ENCODE measurements at regions not wholly inside any gene's neighbourhood (a gene's known extent, or its start where the extent isn't known, plus 50 kb on each side); places are given as distances from the start of the nearest gene placed in this dataset.
A peak's percentile ranks its signal among the peaks of the same experiment; 100 is the strongest.

DNA sequence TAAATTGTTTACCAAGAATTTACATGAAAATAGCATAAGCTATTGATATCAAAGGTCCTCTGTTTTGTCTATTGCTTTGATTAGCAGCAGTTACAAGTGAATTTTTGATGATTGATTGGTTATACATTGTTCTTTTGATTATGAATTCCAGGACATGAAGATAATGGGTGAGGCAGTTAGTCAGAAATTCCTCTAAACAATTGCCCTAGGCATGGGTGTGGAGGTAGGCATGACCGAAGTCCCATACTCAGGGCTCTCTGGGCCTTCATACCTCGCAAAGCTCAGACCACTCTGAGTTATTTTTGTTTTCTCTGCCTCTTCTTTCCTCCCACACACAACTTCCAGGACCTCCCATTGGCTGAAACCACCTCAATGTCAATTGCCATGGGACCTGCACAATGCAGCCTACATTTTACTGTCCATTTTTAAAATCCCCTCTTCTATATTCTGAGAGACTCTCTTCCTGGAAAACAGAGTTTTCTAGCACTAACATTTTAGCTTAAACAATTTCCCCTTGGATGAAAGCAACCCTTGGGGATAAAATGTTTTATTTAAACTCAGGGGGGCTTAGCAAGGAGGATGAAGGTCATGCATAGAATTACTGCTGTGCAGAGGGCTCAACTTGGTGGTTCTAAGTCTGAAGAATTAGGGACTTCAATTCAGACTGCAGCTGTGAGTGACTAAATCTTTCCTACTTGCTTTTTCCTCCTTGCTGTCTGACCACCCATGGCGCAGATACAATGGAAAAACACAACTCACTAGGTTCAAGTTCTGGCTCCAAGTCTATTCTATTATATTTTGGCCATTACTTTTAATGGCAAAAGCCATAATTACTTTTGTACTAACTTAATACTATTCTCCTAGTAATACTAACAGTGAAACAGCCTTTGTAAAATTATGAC lies 594.8 kb downstream of the NTRK3 start:
- Histone ChIP-seq H3K27me3 (ENCODE audit: control insufficient read depth, insufficient read depth, low read length) (no peaks in the 10 kb centered on the region), H3K4me3 (ENCODE audit: low read depth, low read length) (no peak overlapping the region), H3K36me3 (ENCODE audit: control insufficient read depth, insufficient read depth, low read length) (no peaks in the 10 kb centered on the region)
- TF ChIP-seq, protein P1, sequence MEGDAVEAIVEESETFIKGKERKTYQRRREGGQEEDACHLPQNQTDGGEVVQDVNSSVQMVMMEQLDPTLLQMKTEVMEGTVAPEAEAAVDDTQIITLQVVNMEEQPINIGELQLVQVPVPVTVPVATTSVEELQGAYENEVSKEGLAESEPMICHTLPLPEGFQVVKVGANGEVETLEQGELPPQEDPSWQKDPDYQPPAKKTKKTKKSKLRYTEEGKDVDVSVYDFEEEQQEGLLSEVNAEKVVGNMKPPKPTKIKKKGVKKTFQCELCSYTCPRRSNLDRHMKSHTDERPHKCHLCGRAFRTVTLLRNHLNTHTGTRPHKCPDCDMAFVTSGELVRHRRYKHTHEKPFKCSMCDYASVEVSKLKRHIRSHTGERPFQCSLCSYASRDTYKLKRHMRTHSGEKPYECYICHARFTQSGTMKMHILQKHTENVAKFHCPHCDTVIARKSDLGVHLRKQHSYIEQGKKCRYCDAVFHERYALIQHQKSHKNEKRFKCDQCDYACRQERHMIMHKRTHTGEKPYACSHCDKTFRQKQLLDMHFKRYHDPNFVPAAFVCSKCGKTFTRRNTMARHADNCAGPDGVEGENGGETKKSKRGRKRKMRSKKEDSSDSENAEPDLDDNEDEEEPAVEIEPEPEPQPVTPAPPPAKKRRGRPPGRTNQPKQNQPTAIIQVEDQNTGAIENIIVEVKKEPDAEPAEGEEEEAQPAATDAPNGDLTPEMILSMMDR (IDR thresholded peaks at IDR 0.05; ENCODE audit: insufficient read depth, low read length, severe bottlenecking) = no peak
- FAIRE-seq (no peak), DNase-seq (ENCODE audit: low read depth) (peak; percentile 8)

DNA sequence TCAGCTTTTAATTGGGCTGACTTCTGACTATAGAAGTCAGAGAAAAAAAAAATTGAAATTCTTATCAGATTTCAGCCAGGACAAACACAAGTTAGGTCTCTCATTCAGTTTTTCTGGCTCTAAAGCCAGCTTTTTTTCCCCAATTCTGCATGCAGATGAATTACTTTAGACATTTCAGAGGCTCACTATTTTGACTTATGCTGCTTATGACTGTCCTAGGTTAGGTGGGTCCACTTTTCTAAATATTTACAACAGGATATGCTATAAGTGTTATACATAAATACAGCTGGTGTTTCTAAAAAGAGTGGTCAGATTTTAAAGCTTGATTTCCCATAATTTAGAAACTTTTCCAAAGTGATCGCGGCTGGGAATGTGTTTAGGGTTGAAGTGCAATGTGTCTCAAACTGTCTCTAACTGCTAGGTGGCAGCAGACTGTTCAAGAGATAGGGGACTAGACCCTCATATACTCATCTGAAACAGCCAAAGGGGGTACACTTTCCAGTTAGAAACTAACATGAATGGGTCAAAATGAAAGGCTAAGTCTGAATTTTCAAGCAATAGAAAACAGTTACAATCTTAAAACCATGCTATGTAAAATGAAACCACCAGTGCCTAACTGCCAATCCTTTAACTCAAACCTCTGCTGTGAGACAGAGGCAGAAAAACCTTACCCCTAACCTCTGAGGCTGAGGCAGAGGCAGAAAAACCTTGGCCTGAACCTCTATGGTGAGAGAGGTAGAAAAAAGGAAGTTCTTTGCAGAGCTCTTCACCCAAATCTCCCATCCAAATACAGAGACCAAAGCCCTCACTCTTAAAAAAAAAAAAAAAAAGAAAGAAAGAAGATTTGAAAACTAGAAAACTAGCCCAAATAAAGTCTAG lies 596.0 kb downstream of the NTRK3 start:
- FAIRE-seq = no peak
- no peak for DNase-seq (ENCODE audit: low read depth)
- Histone ChIP-seq H3K36me3 (ENCODE audit: control insufficient read depth, insufficient read depth, low read length) (no peaks in the 10 kb centered on the region), H3K27me3 (ENCODE audit: control insufficient read depth, insufficient read depth, low read length) (no peaks in the 10 kb centered on the region), H3K4me3 (ENCODE audit: low read depth, low read length) (no peak overlapping the region)
- TF ChIP-seq, protein P1 (IDR thresholded peaks at IDR 0.05; ENCODE audit: insufficient read depth, low read length, severe bottlenecking) = no peak

DNA sequence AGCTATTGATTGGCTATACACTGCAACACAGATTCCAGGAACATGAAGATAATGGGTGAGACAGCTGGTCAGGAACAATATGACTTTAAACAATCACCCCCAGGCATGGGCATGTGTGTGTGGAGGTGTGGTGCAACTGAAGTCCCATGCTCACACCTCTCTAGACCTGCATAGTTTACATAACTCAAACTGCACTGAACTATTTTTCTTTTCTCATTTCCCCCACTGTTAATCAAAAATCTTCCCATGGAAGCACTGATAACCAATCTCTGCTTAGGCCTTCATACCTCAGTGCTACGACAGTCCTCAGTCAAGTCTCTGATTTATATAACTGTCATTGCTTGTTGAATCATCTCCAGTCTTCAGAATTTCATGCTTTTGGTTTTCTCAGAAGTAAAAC lies 600.2 kb downstream of the NTRK3 start:
- H3K36me3 ChIP-seq (ENCODE audit: control insufficient read depth, insufficient read depth, low read length) = no peaks in the 10 kb centered on the region
- TF ChIP-seq, protein P1 (IDR thresholded peaks at IDR 0.05; ENCODE audit: insufficient read depth, low read length, severe bottlenecking) = no peak
- H3K27me3 ChIP-seq (ENCODE audit: control insufficient read depth, insufficient read depth, low read length) = no peaks in the 10 kb centered on the region
- H3K4me3 ChIP-seq (ENCODE audit: low read depth, low read length) = no peak overlapping the region
- FAIRE-seq (no peak), DNase-seq (ENCODE audit: low read depth) (no peak)

DNA sequence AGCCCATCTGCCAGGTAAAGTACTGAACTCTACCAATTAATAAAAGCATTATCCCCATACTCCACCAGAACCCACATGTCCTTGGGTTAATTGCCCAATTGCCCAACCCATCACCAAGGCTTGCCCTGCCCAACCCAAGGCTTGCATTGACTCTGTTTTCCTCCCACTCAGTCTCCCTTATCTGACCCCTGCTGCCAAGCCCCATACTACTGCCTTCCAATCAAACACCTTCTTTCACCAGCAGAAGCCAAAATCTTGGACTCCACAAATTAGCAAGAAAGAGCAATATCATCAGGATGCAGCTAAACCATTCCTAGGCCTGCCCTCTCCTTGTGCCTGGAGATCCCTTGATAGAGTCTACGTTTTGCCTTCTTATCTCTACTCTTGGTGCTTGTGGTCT lies 602.9 kb downstream of the NTRK3 start:
- no peak for DNase-seq (ENCODE audit: low read depth)
- no peak overlapping the region for H3K4me3 ChIP-seq (ENCODE audit: low read depth, low read length)
- H3K27me3 ChIP-seq (ENCODE audit: control insufficient read depth, insufficient read depth, low read length) = no peaks in the 10 kb centered on the region
- no peak for FAIRE-seq
- TF ChIP-seq, protein P1 (IDR thresholded peaks at IDR 0.05; ENCODE audit: insufficient read depth, low read length, severe bottlenecking) = no peak
- no peaks in the 10 kb centered on the region for H3K36me3 ChIP-seq (ENCODE audit: control insufficient read depth, insufficient read depth, low read length)

DNA sequence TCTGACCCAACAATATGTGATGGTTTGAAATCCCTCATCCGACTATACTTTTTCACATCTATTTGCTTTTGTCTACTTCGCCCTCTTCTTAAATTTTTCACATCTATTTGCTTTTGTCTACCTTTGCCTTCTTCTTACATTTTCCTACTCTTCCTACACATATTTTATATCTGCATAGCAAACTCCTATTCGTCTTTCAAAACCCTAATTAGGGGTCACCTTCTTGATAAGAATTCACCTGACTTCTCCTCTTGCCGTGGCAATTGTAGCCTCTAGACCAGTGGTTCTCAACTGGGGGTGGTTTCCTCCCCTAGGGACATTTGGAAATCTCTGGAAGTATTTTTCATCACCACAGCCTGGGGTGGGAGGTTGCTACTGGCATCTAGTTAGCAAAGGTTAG lies 607.4 kb downstream of the NTRK3 start:
- TF ChIP-seq, protein P1 (IDR thresholded peaks at IDR 0.05; ENCODE audit: insufficient read depth, low read length, severe bottlenecking) = no peak
- no peak for DNase-seq (ENCODE audit: low read depth)
- no peak for FAIRE-seq
- no peaks in the 10 kb centered on the region for H3K27me3 ChIP-seq (ENCODE audit: control insufficient read depth, insufficient read depth, low read length)
- H3K36me3 ChIP-seq (ENCODE audit: control insufficient read depth, insufficient read depth, low read length) = no peaks in the 10 kb centered on the region
- no peak overlapping the region for H3K4me3 ChIP-seq (ENCODE audit: low read depth, low read length)

Measured in bronchial epithelial cell (primary cell).